ENCODE measurements at regions not wholly inside any gene's neighbourhood (a gene's known extent, or its start where the extent isn't known, plus 50 kb on each side); places are given as distances from the start of the nearest gene placed in this dataset.

GRCh38 chr14:48526307-48526706 lies 850.9 kb upstream of the MDGA2 start:
- Histone ChIP-seq H3K36me3 (ENCODE audit: control insufficient read depth, insufficient read depth, low read length) (no peaks in the 10 kb centered on the region), H3K9me3 (ENCODE audit: control insufficient read depth, insufficient read depth, low read length) (no peaks in the 10 kb centered on the region), H3K4me3 (ENCODE audit: low read length) (no peak overlapping the region), H3K27me3 (ENCODE audit: control insufficient read depth, insufficient read depth, low read length) (no peaks in the 10 kb centered on the region), H3K27ac (ENCODE audit: low read length) (no peak overlapping the region), H3K4me1 (ENCODE audit: control insufficient read depth, insufficient read depth, low read length) (no peaks in the 10 kb centered on the region)
- DNase-seq (ENCODE audit: low read depth, low spot score) = no peak
- no CpG with 5 or more reads among the region's 7 CpGs for WGBS (ENCODE audit: insufficient coverage, insufficient read length)

GRCh38 chr14:48504921-48505320 lies 829.5 kb upstream of the MDGA2 start:
- Histone ChIP-seq H3K9me3 (ENCODE audit: control insufficient read depth, insufficient read depth, low read length) (no peaks in the 10 kb centered on the region), H3K27me3 (ENCODE audit: control insufficient read depth, insufficient read depth, low read length) (no peaks in the 10 kb centered on the region), H3K36me3 (ENCODE audit: control insufficient read depth, insufficient read depth, low read length) (no peaks in the 10 kb centered on the region), H3K27ac (ENCODE audit: low read length) (no peak overlapping the region), H3K4me3 (ENCODE audit: low read length) (no peak overlapping the region), H3K4me1 (ENCODE audit: control insufficient read depth, insufficient read depth, low read length) (no peaks in the 10 kb centered on the region)
- WGBS (ENCODE audit: insufficient coverage, insufficient read length) = no CpG with 5 or more reads among the region's 4 CpGs
- no peak for DNase-seq (ENCODE audit: low read depth, low spot score)

DNA sequence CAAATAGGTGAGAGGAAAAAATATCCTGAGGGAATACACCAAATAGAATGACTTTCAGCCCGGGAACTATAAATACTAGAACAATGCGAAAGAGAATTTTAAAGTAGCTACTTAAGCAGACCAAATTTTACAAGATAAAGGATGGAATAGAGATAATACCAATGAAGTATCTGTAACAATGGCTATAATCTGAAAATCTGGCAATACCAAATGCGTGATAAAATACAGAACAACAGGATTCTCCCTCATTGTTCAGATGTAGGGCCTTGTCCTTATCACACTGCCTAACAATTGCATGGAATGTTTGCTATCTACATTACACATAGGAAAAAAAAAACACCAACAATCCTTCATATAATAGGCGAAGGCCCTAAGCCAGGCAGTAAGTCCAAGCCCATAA lies 815.4 kb upstream of the MDGA2 start:
- no peaks in the 10 kb centered on the region for H3K36me3 ChIP-seq (ENCODE audit: control insufficient read depth, insufficient read depth, low read length)
- H3K4me1 ChIP-seq (ENCODE audit: control insufficient read depth, insufficient read depth, low read length) = no peaks in the 10 kb centered on the region
- no peak overlapping the region for H3K27ac ChIP-seq (ENCODE audit: low read length)
- no CpG with 5 or more reads among the region's 4 CpGs for WGBS (ENCODE audit: insufficient coverage, insufficient read length)
- no peaks in the 10 kb centered on the region for H3K27me3 ChIP-seq (ENCODE audit: control insufficient read depth, insufficient read depth, low read length)
- no peaks in the 10 kb centered on the region for H3K9me3 ChIP-seq (ENCODE audit: control insufficient read depth, insufficient read depth, low read length)
- H3K4me3 ChIP-seq (ENCODE audit: low read length) = no peak overlapping the region
- no peak for DNase-seq (ENCODE audit: low read depth, low spot score)

DNA sequence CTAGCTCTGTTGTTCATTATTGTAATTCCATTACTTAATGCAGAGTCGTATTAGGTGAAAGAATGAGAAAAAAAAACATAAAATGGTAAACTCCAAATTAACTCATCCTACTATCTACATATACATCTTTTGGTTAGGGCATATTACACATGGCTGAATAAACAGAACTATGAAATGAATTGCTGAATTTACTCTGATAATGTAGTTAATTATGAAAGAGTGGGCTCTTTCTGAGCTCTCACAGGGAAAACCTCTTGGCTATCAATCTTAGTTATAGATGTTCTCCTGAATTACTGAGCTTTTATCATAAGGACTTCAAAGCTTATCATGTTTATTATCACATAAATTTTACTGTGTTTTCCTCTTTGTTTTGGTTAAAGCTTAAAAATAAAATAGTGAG lies 798.5 kb upstream of the MDGA2 start:
- no peaks in the 10 kb centered on the region for H3K4me1 ChIP-seq (ENCODE audit: control insufficient read depth, insufficient read depth, low read length)
- no peaks in the 10 kb centered on the region for H3K36me3 ChIP-seq (ENCODE audit: control insufficient read depth, insufficient read depth, low read length)
- no peak for DNase-seq (ENCODE audit: low read depth, low spot score)
- H3K4me3 ChIP-seq (ENCODE audit: low read length) = no peak overlapping the region
- no CpG with 5 or more reads among the region's 1 CpG for WGBS (ENCODE audit: insufficient coverage, insufficient read length)
- no peaks in the 10 kb centered on the region for H3K27me3 ChIP-seq (ENCODE audit: control insufficient read depth, insufficient read depth, low read length)
- H3K27ac ChIP-seq (ENCODE audit: low read length) = no peak overlapping the region
- H3K9me3 ChIP-seq (ENCODE audit: control insufficient read depth, insufficient read depth, low read length) = no peaks in the 10 kb centered on the region

GRCh38 chr14:48456051-48456450 lies 780.6 kb upstream of the MDGA2 start:
- no peaks in the 10 kb centered on the region for H3K4me1 ChIP-seq (ENCODE audit: control insufficient read depth, insufficient read depth, low read length)
- no peaks in the 10 kb centered on the region for H3K36me3 ChIP-seq (ENCODE audit: control insufficient read depth, insufficient read depth, low read length)
- no peak for DNase-seq (ENCODE audit: low read depth, low spot score)
- H3K9me3 ChIP-seq (ENCODE audit: control insufficient read depth, insufficient read depth, low read length) = no peaks in the 10 kb centered on the region
- H3K27ac ChIP-seq (ENCODE audit: low read length) = no peak overlapping the region
- no peaks in the 10 kb centered on the region for H3K27me3 ChIP-seq (ENCODE audit: control insufficient read depth, insufficient read depth, low read length)
- H3K4me3 ChIP-seq (ENCODE audit: low read length) = no peak overlapping the region

DNA sequence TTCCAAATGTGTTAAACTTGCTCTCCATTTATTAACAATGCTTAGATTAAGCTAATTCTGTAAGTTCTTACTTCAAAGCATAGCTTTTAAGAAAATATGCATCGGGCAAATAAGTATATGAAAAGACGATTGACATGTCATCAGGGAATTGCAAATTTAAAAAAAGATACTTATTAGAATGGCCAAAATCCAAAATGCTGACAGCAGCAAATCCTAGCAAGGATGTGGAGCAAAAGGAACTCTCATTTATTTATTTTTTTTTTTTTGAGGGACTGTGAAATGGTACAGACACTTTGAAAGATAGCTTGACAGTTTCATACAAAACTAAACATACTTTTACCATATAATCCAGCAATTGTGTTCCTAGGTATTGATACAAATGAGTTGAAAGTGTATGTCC lies 779.5 kb upstream of the MDGA2 start:
- H3K36me3 ChIP-seq (ENCODE audit: control insufficient read depth, insufficient read depth, low read length) = no peaks in the 10 kb centered on the region
- no peak overlapping the region for H3K4me3 ChIP-seq (ENCODE audit: low read length)
- DNase-seq (ENCODE audit: low read depth, low spot score) = no peak
- no peak overlapping the region for H3K27ac ChIP-seq (ENCODE audit: low read length)
- WGBS (ENCODE audit: insufficient coverage, insufficient read length) = no CpG with 5 or more reads among the region's 2 CpGs
- no peaks in the 10 kb centered on the region for H3K9me3 ChIP-seq (ENCODE audit: control insufficient read depth, insufficient read depth, low read length)
- H3K27me3 ChIP-seq (ENCODE audit: control insufficient read depth, insufficient read depth, low read length) = no peaks in the 10 kb centered on the region
- no peaks in the 10 kb centered on the region for H3K4me1 ChIP-seq (ENCODE audit: control insufficient read depth, insufficient read depth, low read length)

- Histone ChIP-seq H3K4me1 (ENCODE audit: control insufficient read depth, insufficient read depth, low read length) (0 out of 2 replicates have a peak, but pooled peaks cover 1% of the 10 kb centered on the region), H3K9me3 (ENCODE audit: control insufficient read depth, insufficient read depth, low read length) (no peaks in the 10 kb centered on the region), H3K27me3 (ENCODE audit: control insufficient read depth, insufficient read depth, low read length) (no peaks in the 10 kb centered on the region), H3K4me3 (ENCODE audit: low read length) (no peak overlapping the region), H3K27ac (ENCODE audit: low read length) (no peak overlapping the region), H3K36me3 (ENCODE audit: control insufficient read depth, insufficient read depth, low read length) (no peaks in the 10 kb centered on the region)
- no CpG with 5 or more reads among the region's 2 CpGs for WGBS (ENCODE audit: insufficient coverage, insufficient read length)
- no peak for DNase-seq (ENCODE audit: low read depth, low spot score)
These were observed 777.1 kb upstream of the MDGA2 start for GRCh38 chr14:48452437-48452995.

DNA sequence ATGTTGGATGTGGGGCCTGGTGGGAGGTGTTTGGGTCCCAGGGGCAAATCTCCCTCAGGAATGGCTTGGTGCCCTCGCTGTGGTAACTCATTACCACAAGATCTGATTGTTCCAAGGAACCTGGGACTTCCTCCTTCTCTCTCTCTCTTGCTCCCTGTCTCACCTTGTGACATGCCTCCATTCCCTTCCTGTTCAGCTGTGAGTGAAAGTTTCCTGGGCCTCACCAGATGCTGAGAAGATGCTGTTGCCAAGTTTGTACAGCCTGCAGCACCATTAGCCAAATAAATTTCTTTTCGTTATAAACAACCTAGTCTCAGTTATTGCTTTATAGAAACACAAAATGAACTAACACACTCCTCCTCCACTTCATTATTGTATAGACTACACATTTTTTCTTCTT lies 759.8 kb upstream of the MDGA2 start:
- WGBS (ENCODE audit: insufficient coverage, insufficient read length) = 100% methylated on average over 1 of the region's 2 CpGs
- no peaks in the 10 kb centered on the region for H3K27me3 ChIP-seq (ENCODE audit: control insufficient read depth, insufficient read depth, low read length)
- no peaks in the 10 kb centered on the region for H3K9me3 ChIP-seq (ENCODE audit: control insufficient read depth, insufficient read depth, low read length)
- DNase-seq (ENCODE audit: low read depth, low spot score) = no peak
- H3K4me1 ChIP-seq (ENCODE audit: control insufficient read depth, insufficient read depth, low read length) = no peaks in the 10 kb centered on the region
- H3K36me3 ChIP-seq (ENCODE audit: control insufficient read depth, insufficient read depth, low read length) = no peaks in the 10 kb centered on the region
- H3K4me3 ChIP-seq (ENCODE audit: low read length) = no peak overlapping the region
- no peak overlapping the region for H3K27ac ChIP-seq (ENCODE audit: low read length)

GRCh38 chr14:48430805-48431204 lies 755.4 kb upstream of the MDGA2 start:
- Histone ChIP-seq H3K27me3 (ENCODE audit: control insufficient read depth, insufficient read depth, low read length) (no peaks in the 10 kb centered on the region), H3K4me1 (ENCODE audit: control insufficient read depth, insufficient read depth, low read length) (no peaks in the 10 kb centered on the region), H3K4me3 (ENCODE audit: low read length) (no peak overlapping the region), H3K36me3 (ENCODE audit: control insufficient read depth, insufficient read depth, low read length) (no peaks in the 10 kb centered on the region), H3K9me3 (ENCODE audit: control insufficient read depth, insufficient read depth, low read length) (no peaks in the 10 kb centered on the region), H3K27ac (ENCODE audit: low read length) (no peak overlapping the region)
- WGBS (ENCODE audit: insufficient coverage, insufficient read length) = no CpG with 5 or more reads among the region's 5 CpGs
- DNase-seq (ENCODE audit: low read depth, low spot score) = no peak

GRCh38 chr14:48429512-48429911 lies 754.1 kb upstream of the MDGA2 start:
- no peaks in the 10 kb centered on the region for H3K9me3 ChIP-seq (ENCODE audit: control insufficient read depth, insufficient read depth, low read length)
- DNase-seq (ENCODE audit: low read depth, low spot score) = no peak
- no peak overlapping the region for H3K4me3 ChIP-seq (ENCODE audit: low read length)
- no peak overlapping the region for H3K27ac ChIP-seq (ENCODE audit: low read length)
- no peaks in the 10 kb centered on the region for H3K36me3 ChIP-seq (ENCODE audit: control insufficient read depth, insufficient read depth, low read length)
- WGBS (ENCODE audit: insufficient coverage, insufficient read length) = no CpG with 5 or more reads among the region's 2 CpGs
- no peaks in the 10 kb centered on the region for H3K4me1 ChIP-seq (ENCODE audit: control insufficient read depth, insufficient read depth, low read length)
- no peaks in the 10 kb centered on the region for H3K27me3 ChIP-seq (ENCODE audit: control insufficient read depth, insufficient read depth, low read length)

DNA sequence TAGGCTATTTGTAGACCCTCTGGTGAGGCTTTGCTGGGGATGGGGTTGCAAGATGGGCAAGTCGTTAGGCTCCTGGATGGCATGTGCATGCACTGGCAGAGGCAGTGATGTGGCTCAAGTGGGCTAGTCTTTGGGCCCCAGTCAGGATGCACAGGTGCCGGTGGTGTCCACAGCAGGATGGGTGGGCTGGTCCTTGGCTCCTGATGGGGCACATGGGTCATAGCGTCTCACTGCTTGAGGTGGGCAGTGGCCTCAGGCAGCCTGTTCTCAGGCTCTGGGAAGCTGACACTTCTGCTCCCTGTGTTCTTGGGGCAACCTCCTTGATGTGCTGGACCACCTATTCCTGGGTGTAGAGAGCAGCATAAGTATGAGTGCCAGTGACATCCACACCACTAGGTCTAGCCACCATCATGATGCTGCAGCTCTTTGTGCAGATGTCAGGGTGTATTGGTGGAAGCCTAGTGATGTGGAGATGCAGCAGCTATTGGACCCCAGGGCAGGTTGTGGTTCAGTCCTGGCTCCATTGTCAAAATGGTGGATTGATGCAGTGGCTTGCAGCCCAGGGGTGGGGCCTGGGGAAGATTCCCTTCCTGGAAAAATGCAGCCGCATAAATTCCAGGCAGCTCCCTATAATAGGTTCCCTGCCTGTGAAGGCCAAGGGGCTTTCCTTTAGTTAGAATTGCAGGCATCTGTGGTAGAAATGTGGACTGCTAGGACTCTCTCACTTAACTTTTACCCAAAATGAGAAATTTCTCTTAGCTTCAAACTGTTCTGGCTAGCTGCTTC lies 742.5 kb upstream of the MDGA2 start:
- DNase-seq (ENCODE audit: low read depth, low spot score) = no peak
- H3K9me3 ChIP-seq (ENCODE audit: control insufficient read depth, insufficient read depth, low read length) = no peaks in the 10 kb centered on the region
- no peak overlapping the region for H3K27ac ChIP-seq (ENCODE audit: low read length)
- H3K4me3 ChIP-seq (ENCODE audit: low read length) = no peak overlapping the region
- no CpG with 5 or more reads among the region's 4 CpGs for WGBS (ENCODE audit: insufficient coverage, insufficient read length)
- H3K4me1 ChIP-seq (ENCODE audit: control insufficient read depth, insufficient read depth, low read length) = 0 out of 2 replicates have a peak, but pooled peaks cover 1% of the 10 kb centered on the region
- H3K27me3 ChIP-seq (ENCODE audit: control insufficient read depth, insufficient read depth, low read length) = no peaks in the 10 kb centered on the region
- H3K36me3 ChIP-seq (ENCODE audit: control insufficient read depth, insufficient read depth, low read length) = no peaks in the 10 kb centered on the region

Data from iPS DF 6.9 (cell line).